ENCODE measurements at regions not wholly inside any gene's neighbourhood (a gene's known extent, or its start where the extent isn't known, plus 50 kb on each side); places are given as distances from the start of the nearest gene placed in this dataset.

- peak; percentile 32; the same call in 1 of the 2 replicates for TF ChIP-seq CTCF (conservative IDR thresholded peaks at IDR 0.05; ENCODE audit: low read depth, low read length)
- no peak for TF ChIP-seq EZH2 (IDR thresholded peaks at IDR 0.05; ENCODE audit: borderline replicate concordance, low read depth, low read length, poor library complexity, severe bottlenecking)
These were observed 194.7 kb downstream of the CPEB2 start for GRCh38 chr4:15197005-15197404.

Measured in A673 (cell line).